NOMO-1 treated with DMSO at 0.1 percent for 48 hours (cell line): ENCODE measurements at regions not wholly inside any gene's neighbourhood (a gene's known extent, or its start where the extent isn't known, plus 50 kb on each side); places are given as distances from the start of the nearest gene placed in this dataset.

Experiments
- DNase-seq: peaks from one replicate; lab custom pipeline; 2025; ENCODE audit not compliant: unreplicated experiment; lab: John Stamatoyannopoulos, UW

DNA sequence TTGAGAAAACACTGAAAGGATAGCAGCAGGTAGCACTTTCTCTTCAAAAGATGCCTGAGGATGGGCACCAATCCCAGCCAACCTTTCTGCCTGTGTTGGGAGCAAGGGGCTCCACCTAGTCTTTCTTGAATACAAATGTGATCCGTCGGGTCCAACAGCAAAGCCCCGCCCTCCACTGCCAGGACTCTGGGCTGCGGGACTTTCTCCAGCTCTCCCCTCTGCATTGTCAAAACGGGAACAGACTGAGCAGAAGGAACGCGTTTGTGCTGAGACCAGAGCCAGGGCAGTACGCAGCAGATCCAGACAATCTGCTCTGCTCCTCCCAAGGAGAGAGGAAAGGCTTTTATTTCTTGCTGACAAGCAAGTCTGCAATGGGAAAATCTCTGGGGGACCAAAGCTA, 139.7 kb downstream of the SEC61B start:
- no peak for DNase-seq

- DNase-seq: no peak
These were observed 140.2 kb downstream of the SEC61B start for GRCh38 chr9:99362321-99362720.

- no peak for DNase-seq
These were observed 141.4 kb downstream of the SEC61B start for GRCh38 chr9:99363509-99363908.

DNA sequence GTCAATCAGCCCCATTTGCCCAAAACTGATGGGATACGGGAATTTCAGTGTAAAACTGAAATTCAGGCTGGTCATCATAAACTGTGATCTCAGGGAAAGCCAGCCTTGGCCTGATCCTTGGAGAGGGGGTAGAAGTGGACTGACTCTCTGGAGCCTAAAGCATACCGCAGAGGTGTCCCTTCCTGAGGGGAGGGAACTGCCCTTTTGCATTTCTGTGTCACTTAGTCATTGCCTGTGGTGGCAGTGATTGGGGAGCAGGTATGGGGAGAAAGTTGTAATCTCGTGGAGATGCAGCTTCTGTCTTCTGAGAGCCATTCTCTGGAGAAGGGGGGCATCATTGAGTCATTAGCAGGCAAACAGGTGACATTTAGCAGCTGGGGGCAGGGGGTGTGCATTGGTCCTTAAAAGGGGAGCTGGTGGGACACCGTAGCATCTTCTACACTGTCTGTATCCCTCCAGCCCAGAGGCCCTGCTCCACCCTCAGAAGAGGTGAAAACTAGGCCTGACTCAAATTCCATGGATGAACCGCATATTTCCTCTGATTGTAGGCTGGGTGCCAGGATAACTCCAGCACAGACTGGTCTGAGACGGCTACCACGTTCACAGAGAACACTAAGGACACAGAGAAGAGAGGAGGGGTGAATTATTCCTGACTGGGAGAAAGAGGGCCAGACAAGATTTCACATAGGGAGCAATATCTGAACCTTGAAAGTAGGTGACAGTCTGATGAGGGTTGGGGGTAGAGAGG, 143.3 kb downstream of the SEC61B start:
- DNase-seq: no peak

DNA sequence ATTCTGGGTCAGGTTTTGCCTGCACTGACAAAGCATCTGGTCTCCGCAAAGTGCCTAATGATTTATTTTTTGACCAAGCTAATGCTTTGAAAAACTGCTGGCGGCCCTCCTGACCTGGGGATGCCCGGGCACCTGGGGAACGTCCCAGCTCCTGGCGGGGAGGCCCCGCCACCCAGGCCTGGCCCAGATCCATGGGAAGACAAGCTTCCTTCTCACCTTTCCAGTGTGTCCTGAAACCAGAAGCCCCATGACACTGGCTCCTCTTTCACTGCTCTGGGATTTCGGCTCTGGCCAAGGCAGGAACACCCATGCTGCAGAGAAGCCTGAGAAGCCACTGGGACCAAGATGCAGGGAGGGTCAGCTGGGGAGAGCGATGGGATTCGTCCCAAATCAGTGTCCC, 144.1 kb downstream of the SEC61B start:
- no peak for DNase-seq

DNA sequence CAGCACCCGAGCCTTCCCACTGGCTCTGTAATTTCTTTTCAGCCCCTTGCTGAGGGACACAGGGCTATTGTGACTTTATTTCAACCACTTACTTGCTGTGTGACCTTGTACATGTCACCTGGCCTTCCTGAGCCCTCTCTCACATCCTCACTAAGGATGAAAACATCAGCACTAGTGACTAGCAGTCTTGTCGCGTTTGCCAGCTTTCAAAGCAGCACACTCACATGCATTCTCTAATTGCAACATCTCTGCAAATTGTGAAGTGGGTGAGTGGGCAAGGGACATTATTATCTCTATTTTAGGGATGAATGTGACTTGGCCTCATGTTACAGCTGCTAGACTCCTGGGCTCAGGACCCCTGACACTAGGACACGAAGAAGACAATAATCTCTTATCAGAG, 144.5 kb downstream of the SEC61B start:
- no peak for DNase-seq

DNA sequence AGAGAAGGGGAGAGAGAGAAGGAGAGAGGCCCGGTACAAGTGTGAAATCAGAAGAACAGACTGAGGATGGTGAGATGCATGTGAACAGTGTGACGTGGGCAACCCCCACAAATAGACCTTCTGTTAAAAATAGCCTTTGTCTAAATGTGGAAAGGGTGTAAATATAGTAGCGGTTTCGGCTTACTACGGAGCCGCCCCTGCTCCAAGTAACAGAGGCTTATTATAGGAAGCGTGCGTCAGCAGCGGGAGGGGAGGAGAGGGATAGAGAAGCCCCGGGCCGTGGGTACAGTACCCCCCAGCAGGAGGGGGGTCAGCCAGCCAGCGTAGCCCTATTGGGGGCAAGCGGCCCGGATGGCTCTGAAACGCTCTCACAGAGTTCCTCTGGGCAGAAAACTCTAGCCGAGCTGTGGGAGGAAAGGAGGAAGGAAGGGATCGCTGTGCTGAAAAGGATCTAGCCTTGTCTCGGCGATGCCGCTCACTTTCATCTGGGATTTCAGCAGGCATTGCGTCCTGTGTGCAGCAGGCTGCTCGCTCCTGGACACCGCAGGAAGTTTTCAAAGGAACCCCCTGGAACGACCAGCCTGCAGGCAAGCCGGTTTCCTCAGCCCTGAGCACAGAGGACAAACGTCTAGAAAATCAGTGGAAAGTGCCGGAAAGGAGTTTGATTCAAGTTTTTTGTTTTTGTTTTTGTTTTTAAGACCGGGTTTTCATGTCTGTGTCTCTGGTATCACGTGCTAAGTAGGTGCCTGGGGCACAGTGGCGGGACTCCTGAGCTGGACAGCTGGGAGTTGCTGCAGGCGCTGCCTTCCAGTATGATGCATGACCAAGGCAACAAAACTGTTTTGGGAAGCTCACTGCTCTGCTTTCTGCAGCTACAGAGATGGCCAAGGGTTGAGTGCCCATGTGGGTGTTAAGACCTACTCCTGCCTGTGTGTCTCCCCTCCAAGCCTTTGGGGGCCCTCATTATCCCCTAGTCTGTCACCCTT, 146.6 kb downstream of the SEC61B start:
- peak; percentile 32 for DNase-seq

DNA sequence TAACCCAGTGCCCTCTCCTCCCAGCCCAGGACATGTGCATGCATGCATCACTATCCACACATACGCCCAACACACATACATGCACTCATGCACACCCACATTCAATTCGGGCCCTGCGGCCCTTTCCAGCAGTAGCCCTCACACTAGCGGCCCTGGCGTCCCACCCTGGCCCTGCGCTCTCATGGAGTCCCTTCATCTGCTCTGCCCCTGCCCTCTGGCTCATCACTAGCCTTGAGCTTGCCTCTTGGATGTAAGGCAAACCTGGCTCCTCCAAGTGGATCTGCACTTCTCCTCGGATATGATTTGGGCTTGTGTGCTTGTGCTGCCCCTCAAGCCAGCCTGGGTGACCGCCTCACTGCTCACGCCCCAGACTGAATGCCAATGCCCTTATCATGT, 147.2 kb downstream of the SEC61B start:
- DNase-seq: no peak

DNA sequence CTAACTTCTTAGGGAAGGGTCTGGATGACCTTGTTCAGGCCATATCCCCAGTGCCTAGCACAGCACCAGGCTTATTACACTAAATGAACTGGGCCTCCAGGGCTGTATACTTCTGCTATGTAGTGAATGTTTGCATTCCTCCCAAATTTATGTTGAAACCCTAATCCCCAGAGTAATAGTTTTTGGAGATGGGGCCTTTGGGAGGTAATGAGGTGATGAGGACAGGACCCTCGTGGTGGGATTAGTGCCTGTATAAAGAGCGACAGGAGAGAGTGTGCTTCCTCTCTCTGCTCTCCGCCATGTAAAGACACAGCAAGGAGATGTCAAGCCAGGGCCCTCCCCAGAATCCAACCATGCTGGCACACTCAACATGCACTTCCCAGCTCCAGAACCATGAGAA, 148.3 kb downstream of the SEC61B start:
- DNase-seq: no peak

DNA sequence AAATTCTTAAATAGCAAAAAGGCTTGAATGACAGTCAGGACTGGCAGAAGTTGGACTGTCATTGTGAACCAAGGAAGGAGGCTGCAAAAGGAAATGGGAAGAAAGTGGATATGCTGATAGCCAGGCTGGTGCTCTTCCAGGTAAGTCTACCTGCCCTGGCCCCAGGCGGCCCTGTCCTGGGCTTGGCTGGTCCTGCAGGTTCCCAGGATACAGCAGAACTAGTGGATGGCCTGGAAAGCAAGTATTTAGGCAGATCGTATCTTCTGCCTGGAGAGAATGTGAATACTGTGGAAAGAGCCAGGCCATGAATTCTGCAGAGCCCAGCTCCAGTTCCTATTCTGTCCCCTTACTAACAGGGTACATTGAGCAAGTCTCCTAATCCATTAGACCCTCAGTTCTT, 149.3 kb downstream of the SEC61B start:
- no peak for DNase-seq

GRCh38 chr9:99373912-99374311, 151.8 kb downstream of the SEC61B start:
- no peak for DNase-seq

DNA sequence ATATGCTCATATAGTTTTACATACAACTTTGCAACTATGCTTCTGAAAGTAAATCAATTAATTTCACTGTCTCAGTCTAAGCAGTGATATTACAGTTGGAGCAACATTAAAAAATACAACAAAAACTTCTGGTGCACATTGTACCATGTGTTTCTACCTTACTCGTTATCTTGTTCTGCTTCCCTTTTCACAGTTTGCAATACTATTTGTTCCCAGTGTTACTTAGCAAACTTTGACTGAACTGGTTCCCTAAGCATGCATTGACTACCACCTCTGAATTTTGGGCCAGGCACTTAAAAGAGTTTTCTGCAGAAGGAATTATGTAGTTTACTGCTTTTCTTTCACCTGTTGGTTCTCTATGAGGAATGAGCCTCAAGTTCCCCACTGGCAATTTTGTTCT, 152.7 kb downstream of the SEC61B start:
- DNase-seq: no peak

GRCh38 chr9:99375481-99375880, 153.4 kb downstream of the SEC61B start:
- no peak for DNase-seq

DNA sequence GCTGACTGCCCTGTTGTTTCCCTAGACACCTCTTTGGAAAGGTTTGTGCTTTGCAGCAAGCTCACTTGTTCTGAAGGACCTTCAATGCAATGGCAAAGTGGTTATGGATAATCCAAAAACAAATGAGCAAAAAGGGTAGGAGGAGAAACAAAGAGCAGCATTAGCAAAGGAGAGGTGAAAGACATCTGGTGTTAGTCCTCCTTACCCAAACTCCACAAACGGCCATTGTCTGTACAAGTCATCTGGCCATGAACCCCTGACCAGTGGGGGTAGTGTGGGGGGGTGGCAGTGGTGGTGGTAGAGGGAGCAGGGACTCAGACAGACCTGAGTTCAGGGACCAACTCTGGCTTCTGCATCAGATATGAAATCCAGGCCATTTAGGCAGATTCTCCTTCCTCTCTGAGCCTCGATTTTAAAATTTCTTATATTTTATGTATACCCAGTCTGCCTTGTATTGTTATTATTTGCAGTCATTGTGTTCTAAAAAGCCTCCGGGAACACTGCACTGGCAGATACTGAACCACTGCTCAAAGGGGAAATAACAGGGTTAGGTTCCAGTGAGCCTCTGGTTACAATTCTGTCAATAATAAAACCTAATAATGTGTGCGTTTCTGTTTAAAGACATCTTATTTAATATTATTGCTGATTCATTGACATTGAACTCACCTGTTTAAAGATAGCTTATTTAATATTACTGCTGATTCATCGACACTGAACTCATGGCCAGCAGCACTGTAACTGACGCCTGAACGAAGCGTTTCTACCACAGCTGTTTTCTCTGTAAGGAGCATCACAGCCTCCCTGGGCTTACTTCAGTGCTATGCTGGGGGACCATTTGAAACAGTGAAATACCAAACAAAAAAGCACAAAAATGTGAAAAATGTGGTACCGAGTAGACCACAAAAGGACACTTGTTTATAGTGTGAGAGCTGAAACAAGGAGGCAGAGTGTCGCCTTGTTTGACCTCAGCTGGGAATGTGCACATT, 156.0 kb downstream of the SEC61B start:
- DNase-seq: no peak

GRCh38 chr9:99383536-99383935, 161.5 kb downstream of the SEC61B start:
- no peak for DNase-seq

- no peak for DNase-seq
These were observed 163.1 kb downstream of the SEC61B start for GRCh38 chr9:99385215-99385614.

DNA sequence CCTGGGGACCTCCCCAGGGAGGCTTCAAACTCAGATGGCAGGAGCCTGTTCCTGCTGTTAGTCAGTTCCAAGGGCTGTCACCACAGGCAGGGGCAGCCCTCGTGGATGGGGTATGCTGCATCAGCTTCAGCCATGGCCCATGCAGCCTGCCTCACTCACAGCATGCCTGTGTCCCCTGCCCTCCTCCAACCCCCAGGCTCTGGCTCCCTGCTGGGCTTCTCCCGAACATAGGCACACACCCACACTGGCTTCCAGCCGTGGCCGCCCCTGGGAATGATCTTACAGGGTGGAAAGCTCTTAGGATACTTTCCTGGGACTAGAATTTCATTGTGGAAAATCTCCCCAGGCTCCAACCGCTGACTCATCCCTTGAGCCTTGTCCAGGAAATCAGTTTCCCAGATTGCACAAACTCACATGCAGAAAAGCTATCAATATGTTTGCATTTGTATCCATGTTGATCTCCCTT, 163.8 kb downstream of the SEC61B start:
- DNase-seq: no peak

DNA sequence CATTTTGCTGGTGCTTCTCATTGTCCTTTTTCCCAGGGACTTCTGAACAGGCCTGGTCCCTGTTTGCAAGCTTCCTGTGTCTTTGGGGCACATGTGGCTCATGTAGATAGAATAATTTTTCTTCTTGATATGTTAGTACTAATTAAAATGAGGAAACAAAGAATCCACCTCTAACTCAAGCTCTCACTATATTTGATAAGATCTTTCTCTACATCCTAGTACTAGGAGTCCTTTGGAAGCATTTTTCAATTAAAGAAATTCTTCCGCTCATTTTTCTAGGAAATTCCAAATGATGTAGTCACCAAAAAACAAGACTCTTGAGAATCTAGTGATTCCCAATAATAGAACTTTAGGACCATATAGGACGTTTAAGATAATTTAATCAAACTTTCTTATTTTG, 165.3 kb downstream of the SEC61B start:
- no peak for DNase-seq

DNA sequence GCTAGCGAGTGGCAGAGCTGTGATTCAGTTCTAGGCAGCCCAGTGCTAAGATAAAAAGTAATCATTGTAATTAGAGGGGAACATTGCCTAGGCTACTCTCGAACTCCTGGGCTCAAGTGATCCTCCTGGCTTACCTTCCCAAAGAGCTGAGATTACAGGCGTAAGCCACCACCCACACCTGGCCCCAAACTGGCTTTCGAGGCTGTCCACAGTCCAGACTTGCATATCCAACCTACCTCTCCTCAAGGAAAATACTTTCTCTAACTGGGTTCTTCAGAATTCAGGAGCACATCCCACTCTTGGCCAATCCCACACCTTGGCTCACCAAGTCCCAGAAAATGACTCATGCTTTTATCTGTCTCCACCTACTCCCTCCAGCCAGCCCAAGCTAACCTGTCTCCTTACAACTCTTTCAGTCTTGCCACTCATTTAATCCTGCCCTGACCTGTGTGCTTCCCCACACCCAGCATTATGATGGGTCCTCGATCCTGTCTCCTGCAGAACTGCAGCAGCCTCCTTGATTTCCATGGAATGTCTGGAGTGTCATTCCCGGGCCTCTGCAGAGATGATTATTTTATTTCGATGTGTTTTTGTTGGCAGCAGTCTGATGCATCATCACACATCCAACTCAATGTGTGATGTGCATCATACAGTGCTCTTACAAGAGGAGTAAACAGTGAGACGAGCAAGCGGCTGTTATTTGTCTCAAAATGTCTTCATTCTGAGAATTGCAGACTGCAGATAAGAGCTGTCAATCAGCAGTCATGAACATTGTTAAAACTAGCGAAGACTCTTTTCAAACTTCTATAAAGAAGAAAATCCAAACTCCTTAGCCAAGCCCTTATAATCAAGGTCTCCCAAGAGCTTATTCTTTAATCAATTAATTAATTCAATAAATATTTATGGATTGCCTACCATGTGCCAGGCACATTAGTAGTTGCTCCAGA, 167.3 kb downstream of the SEC61B start:
- DNase-seq: no peak
